PC-9 (cell line): ENCODE measurements at regions not wholly inside any gene's neighbourhood (a gene's known extent, or its start where the extent isn't known, plus 50 kb on each side); places are given as distances from the start of the nearest gene placed in this dataset.

ENCODE experiments used
- CTCF ChIP-seq: fragments of 200-600 bp; sonication (generic); conservative IDR thresholded peaks from 2 replicates; pipeline ENCODE4 v1.6.1; 2017; ENCODE audit warnings: mixed run types, antibody characterized with exemption, mild to moderate bottlenecking, moderate library complexity
- EZH2 ChIP-seq: fragments of 200-600 bp; sonication (generic); IDR thresholded peaks from 2 replicates; pipeline ENCODE4 v1.8.0; 2017; ENCODE audit warnings: antibody characterized with exemption, low read depth

GRCh38 chr4:189049682-189050081 lies 891.0 kb upstream of the FRG1 start:
- TF ChIP-seq CTCF (no peak), EZH2 (no peak)
